Gastrocnemius medialis (tissue), 4 donors: ENCODE measurements at regions not wholly inside any gene's neighbourhood (a gene's known extent, or its start where the extent isn't known, plus 50 kb on each side); places are given as distances from the start of the nearest gene placed in this dataset.

Experiments
- ATAC-seq, 2 donors: fragments of 150-250 bp; one replicate each; pipeline ENCODE4 v1.9.1; 2016
- DNase-seq, 2 donors: peaks; one replicate each; pipeline ENCODE4 v3.0.0-alpha.2; 2019
- H3K27ac ChIP-seq, 4 donors: fragments of 200-600 bp; sonication (generic); 1 replicate in 1 of 4; 2 replicates in 3 of 4; pipeline ENCODE4 v1.5.1; 2016 to 2018; ENCODE audit warnings: mild to moderate bottlenecking in 2 of 4, moderate library complexity in 1 of 4
- H3K27me3 ChIP-seq, 3 donors: fragments of 200-600 bp; sonication (generic) in 2 of 3; 1 replicate in 1 of 3; 2 replicates in 2 of 3; pipeline versions ENCODE4 v1.5.1 to v1.6.0; 2016 to 2019; ENCODE audit warnings: mild to moderate bottlenecking in 1 of 3, moderate library complexity in 1 of 3
- H3K36me3 ChIP-seq, 2 donors: fragments of 200-600 bp; sonication (generic) in 1 of 2; one replicate each; pipeline ENCODE4 v1.5.1; 2017 to 2018
- H3K4me1 ChIP-seq, 2 donors: fragments of 200-600 bp; sonication (generic) in 1 of 2; one replicate each; pipeline ENCODE4 v1.5.1; 2016 to 2017; ENCODE audit warnings: mild to moderate bottlenecking in 2 of 2
- H3K4me3 ChIP-seq, 4 donors: fragments of 200-600 bp; sonication (generic) in 3 of 4; 1 replicate in 1 of 4; 2 replicates in 3 of 4; pipeline ENCODE4 v1.5.1; 2016 to 2019; ENCODE audit warnings: mild to moderate bottlenecking in 2 of 4
- H3K9me3 ChIP-seq, 3 donors: fragments of 200-600 bp; sonication (generic) in 2 of 3; 1 replicate in 1 of 3; 2 replicates in 2 of 3; pipeline ENCODE4 v1.5.1; 2016 to 2019
- CTCF ChIP-seq, 5 experiments: fragments of 450-650 bp in 3 of 5; fragments of 200-600 bp in 2 of 5; sonication (generic) in 2 of 5; IDR thresholded peaks in 4 of 5; conservative IDR thresholded peaks in 1 of 5; 1 replicate in 4 of 5; 2 replicates in 1 of 5; pipeline ENCODE4 v1.5.1; 2016 to 2019; ENCODE audit warnings: antibody characterized with exemption in 5 of 5, mild to moderate bottlenecking in 3 of 5, moderate library complexity in 3 of 5
- POLR2A ChIP-seq, 2 donors: fragments of 450-650 bp; IDR thresholded peaks; one replicate each; pipeline ENCODE4 v1.6.1; 2017; ENCODE audit warnings: antibody characterized with exemption in 2 of 2, mild to moderate bottlenecking in 2 of 2, moderate library complexity in 2 of 2
- in situ Hi-C, 4 donors: fragments of 200-750 bp; cut with MboI; loops; one replicate each; pipeline versions ENCODE4 v1.15.0 to v1.8.0; 2017; ENCODE audit warnings: low sequenced_read_pairs in 4 of 4
- intact Hi-C: fragments of 100-400 bp; cut with DNase I; formaldehyde crosslinking; loops from one replicate; pipeline ENCODE4 v1.15.1; 2023; ENCODE audit warnings: low total_unique reads

GRCh38 chr2:12603781-12604295, 112.9 kb upstream of the TRIB2 start:
- Histone ChIP-seq H3K4me3 (no peak overlapping the region), H3K36me3 (no peaks in the 10 kb centered on the region), H3K27ac (no peak overlapping the region), H3K27me3 (no peaks in the 10 kb centered on the region), H3K4me1 (no peaks in the 10 kb centered on the region), H3K9me3 (no peaks in the 10 kb centered on the region)
- DNase-seq (no peak), ATAC-seq (no peak)
- in situ Hi-C loops, result no loop called here
- intact Hi-C loops, result no loop called here
- TF ChIP-seq POLR2A (IDR thresholded peaks at IDR 0.05) (no peak), CTCF (IDR thresholded peaks at IDR 0.05 in 4 of 5, conservative IDR thresholded peaks at IDR 0.05 in 1 of 5) (no peak)

- DNase-seq, result no peak
- Histone ChIP-seq H3K27me3 (no peaks in the 10 kb centered on the region), H3K36me3 (no peaks in the 10 kb centered on the region), H3K4me1 (no peaks in the 10 kb centered on the region), H3K27ac (no peak overlapping the region), H3K9me3 (no peaks in the 10 kb centered on the region), H3K4me3 (no peak overlapping the region)
- ATAC-seq, result no peak
- in situ Hi-C loops, result no loop called here
- TF ChIP-seq CTCF (IDR thresholded peaks at IDR 0.05 in 4 of 5, conservative IDR thresholded peaks at IDR 0.05 in 1 of 5), result no peak
- no peak for TF ChIP-seq POLR2A (IDR thresholded peaks at IDR 0.05)
- intact Hi-C loops, result no loop called here
Measured at GRCh38 chr2:12604341-12604740, 112.4 kb upstream of the TRIB2 start.

GRCh38 chr2:12605366-12605765, 111.4 kb upstream of the TRIB2 start:
- intact Hi-C loops (no loop called here), in situ Hi-C loops (no loop called here)
- H3K27ac ChIP-seq, result no peak overlapping the region
- no peak overlapping the region for H3K4me3 ChIP-seq
- TF ChIP-seq POLR2A (IDR thresholded peaks at IDR 0.05) (no peak), CTCF (IDR thresholded peaks at IDR 0.05 in 4 of 5, conservative IDR thresholded peaks at IDR 0.05 in 1 of 5) (no peak)
- ATAC-seq (no peak), DNase-seq (no peak)
- no peaks in the 10 kb centered on the region for H3K36me3 ChIP-seq
- H3K9me3 ChIP-seq, result no peaks in the 10 kb centered on the region
- no peaks in the 10 kb centered on the region for H3K4me1 ChIP-seq
- H3K27me3 ChIP-seq, result no peaks in the 10 kb centered on the region

GRCh38 chr2:12605936-12606335, 110.8 kb upstream of the TRIB2 start:
- no peak for DNase-seq
- H3K36me3 ChIP-seq, result no peaks in the 10 kb centered on the region
- no peaks in the 10 kb centered on the region for H3K4me1 ChIP-seq
- no peak overlapping the region for H3K4me3 ChIP-seq
- no peaks in the 10 kb centered on the region for H3K9me3 ChIP-seq
- TF ChIP-seq CTCF (IDR thresholded peaks at IDR 0.05 in 4 of 5, conservative IDR thresholded peaks at IDR 0.05 in 1 of 5) (no peak), POLR2A (IDR thresholded peaks at IDR 0.05) (no peak)
- no peaks in the 10 kb centered on the region for H3K27me3 ChIP-seq
- no peak overlapping the region for H3K27ac ChIP-seq
- no peak for ATAC-seq
- intact Hi-C loops (no loop called here), in situ Hi-C loops (no loop called here)

GRCh38 chr2:12606472-12607000, 110.2 kb upstream of the TRIB2 start:
- DNase-seq (no peak), ATAC-seq (no peak)
- TF ChIP-seq CTCF (IDR thresholded peaks at IDR 0.05 in 4 of 5, conservative IDR thresholded peaks at IDR 0.05 in 1 of 5) (no peak), POLR2A (IDR thresholded peaks at IDR 0.05) (no peak)
- in situ Hi-C loops, result no loop called here
- H3K27ac ChIP-seq, result no peak overlapping the region
- H3K36me3 ChIP-seq, result no peaks in the 10 kb centered on the region
- no peaks in the 10 kb centered on the region for H3K27me3 ChIP-seq
- H3K4me1 ChIP-seq, result no peaks in the 10 kb centered on the region
- intact Hi-C loops, result no loop called here
- H3K4me3 ChIP-seq, result no peak overlapping the region
- no peaks in the 10 kb centered on the region for H3K9me3 ChIP-seq
